ENCODE measurements at regions not wholly inside any gene's neighbourhood (a gene's known extent, or its start where the extent isn't known, plus 50 kb on each side); places are given as distances from the start of the nearest gene placed in this dataset.

GRCh38 chr6:150456466-150456865 lies 87.7 kb downstream of the IYD start:
- H3K27ac ChIP-seq (replicated peaks in 1 of 4), result no peak overlapping the region
- TF ChIP-seq CTCF (IDR thresholded peaks at IDR 0.05), result no peak
- no peak for TF ChIP-seq POLR2A (IDR thresholded peaks at IDR 0.05; ENCODE audit: low read depth)
- no peak for TF ChIP-seq EP300 (IDR thresholded peaks at IDR 0.05)
- no peak for TF ChIP-seq POLR2AphosphoS5 (IDR thresholded peaks at IDR 0.05)
- no peak for DNase-seq (ENCODE audit: extremely low spot score)
- no peaks in the 10 kb centered on the region for H3K9me3 ChIP-seq
- H3K27me3 ChIP-seq, result no peaks in the 10 kb centered on the region
- H3K36me3 ChIP-seq, result no peaks in the 10 kb centered on the region
- no peak overlapping the region for H3K4me3 ChIP-seq
- H3K4me1 ChIP-seq, result peaks cover 0 to 3% (median 2%) of the 10 kb centered on the region in 4 donors
- intact Hi-C loops (cut with DNase I), result no loop called here
- 88% methylated on average over 7 of the region's 7 CpGs for WGBS

- intact Hi-C loops (cut with DNase I), result no loop called here
- WGBS, result 81% methylated on average over 7 of the region's 7 CpGs
Observed at GRCh38 chr6:150456902-150457643, 88.3 kb downstream of the IYD start.

GRCh38 chr6:150458579-150458978 lies 89.8 kb downstream of the IYD start:
- no peaks in the 10 kb centered on the region for H3K36me3 ChIP-seq
- H3K27me3 ChIP-seq, result no peaks in the 10 kb centered on the region
- H3K27ac ChIP-seq (replicated peaks in 1 of 4), result no peak overlapping the region
- no peak for DNase-seq (ENCODE audit: extremely low spot score)
- H3K4me3 ChIP-seq, result no peak overlapping the region
- H3K4me1 ChIP-seq, result no peaks in the 10 kb centered on the region
- TF ChIP-seq POLR2A (IDR thresholded peaks at IDR 0.05; ENCODE audit: low read depth) (no peak), CTCF (IDR thresholded peaks at IDR 0.05) (no peak), POLR2AphosphoS5 (IDR thresholded peaks at IDR 0.05) (no peak), EP300 (IDR thresholded peaks at IDR 0.05) (no peak)
- WGBS, result 73% methylated on average over 5 of the region's 5 CpGs
- intact Hi-C loops (cut with DNase I), result no loop called here
- H3K9me3 ChIP-seq, result no peaks in the 10 kb centered on the region

More at GRCh38 chr6:150456902-150457643, 88.3 kb downstream of the IYD start:
- TF ChIP-seq POLR2AphosphoS5 (IDR thresholded peaks at IDR 0.05), result no peak
- no peak for TF ChIP-seq EP300 (IDR thresholded peaks at IDR 0.05)
- no peak for TF ChIP-seq CTCF (IDR thresholded peaks at IDR 0.05)
- no peak for TF ChIP-seq POLR2A (IDR thresholded peaks at IDR 0.05; ENCODE audit: low read depth)
- Histone ChIP-seq H3K9me3 (no peaks in the 10 kb centered on the region), H3K27ac (replicated peaks in 1 of 4) (no peak overlapping the region), H3K4me1 (peaks cover 0 to 3% (median under 1%) of the 10 kb centered on the region in 4 donors), H3K27me3 (no peaks in the 10 kb centered on the region), H3K4me3 (no peak overlapping the region), H3K36me3 (no peaks in the 10 kb centered on the region)
- no peak for DNase-seq (ENCODE audit: extremely low spot score)

- no peaks in the 10 kb centered on the region for H3K4me1 ChIP-seq
- H3K27me3 ChIP-seq, result no peaks in the 10 kb centered on the region
- no peak overlapping the region for H3K27ac ChIP-seq (replicated peaks in 1 of 4)
- intact Hi-C loops (cut with DNase I), result no loop called here
- WGBS, result 92% methylated on average over 5 of the region's 5 CpGs
- no peaks in the 10 kb centered on the region for H3K36me3 ChIP-seq
- H3K4me3 ChIP-seq, result no peak overlapping the region
- TF ChIP-seq EP300 (IDR thresholded peaks at IDR 0.05) (no peak), POLR2AphosphoS5 (IDR thresholded peaks at IDR 0.05) (no peak), POLR2A (IDR thresholded peaks at IDR 0.05; ENCODE audit: low read depth) (no peak)
- DNase-seq (ENCODE audit: extremely low spot score), result peak; percentile 77
- no peaks in the 10 kb centered on the region for H3K9me3 ChIP-seq
Observed at GRCh38 chr6:150463852-150464251, 95.0 kb downstream of the IYD start.

- H3K36me3 ChIP-seq, result no peaks in the 10 kb centered on the region
- peak; percentile 5 for DNase-seq (ENCODE audit: extremely low spot score)
- H3K27ac ChIP-seq (replicated peaks in 1 of 4), result no peak overlapping the region
- H3K9me3 ChIP-seq, result no peaks in the 10 kb centered on the region
- H3K4me3 ChIP-seq, result no peak overlapping the region
- TF ChIP-seq POLR2AphosphoS5 (IDR thresholded peaks at IDR 0.05) (no peak), POLR2A (IDR thresholded peaks at IDR 0.05; ENCODE audit: low read depth) (no peak), EP300 (IDR thresholded peaks at IDR 0.05) (no peak), CTCF (IDR thresholded peaks at IDR 0.05) (no peak)
- no peaks in the 10 kb centered on the region for H3K4me1 ChIP-seq
- intact Hi-C loops (cut with DNase I), result no loop called here
- H3K27me3 ChIP-seq, result no peaks in the 10 kb centered on the region
- WGBS, result 88% methylated on average over 2 of the region's 2 CpGs
Observed at GRCh38 chr6:150464966-150465365, 96.2 kb downstream of the IYD start.

All from esophagus muscularis mucosa (tissue), 4 donors.